OCI-LY7 (cell line): ENCODE measurements at regions not wholly inside any gene's neighbourhood (a gene's known extent, or its start where the extent isn't known, plus 50 kb on each side); places are given as distances from the start of the nearest gene placed in this dataset.

Experiments
- CTCF ChIP-seq: fragments of 200-600 bp; sonication (generic); conservative IDR thresholded peaks from 2 replicates; pipeline ENCODE4 v1.5.1; 2014; ENCODE audit warnings: mild to moderate bottlenecking, antibody characterized with exemption, low read length, moderate library complexity, mixed read lengths
- EZH2phosphoT487 ChIP-seq: fragments of 200-600 bp; sonication (generic); IDR thresholded peaks from 2 replicates; pipeline ENCODE4 v1.6.1; 2018; ENCODE audit warnings: low read depth, borderline replicate concordance, mild to moderate bottlenecking, mixed run types, antibody characterized with exemption, low read length, moderate library complexity, mixed read lengths

DNA sequence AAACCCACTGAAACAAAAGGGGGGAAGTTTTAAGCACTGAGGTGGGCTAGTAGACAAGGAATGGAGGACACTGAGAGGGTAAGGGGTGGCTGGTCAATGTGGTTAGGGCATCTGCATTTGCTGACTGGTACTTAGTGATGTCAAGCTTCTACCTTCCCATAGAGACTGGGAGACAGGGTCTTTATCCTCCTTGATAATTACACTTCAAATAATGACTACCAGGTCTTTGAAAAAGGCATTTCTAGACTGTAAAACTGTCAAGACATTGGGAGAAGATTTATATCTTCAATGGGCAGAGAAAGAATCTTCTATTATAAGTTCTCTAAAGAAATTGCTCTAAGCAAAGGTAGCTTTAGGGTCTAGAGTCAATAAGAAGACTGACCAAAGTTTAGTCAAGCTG, 1490.8 kb upstream of the PCDH20 start:
- TF ChIP-seq CTCF, result no peak
- no peak for TF ChIP-seq EZH2phosphoT487
